ENCODE measurements at regions not wholly inside any gene's neighbourhood (a gene's known extent, or its start where the extent isn't known, plus 50 kb on each side); places are given as distances from the start of the nearest gene placed in this dataset.

DNA sequence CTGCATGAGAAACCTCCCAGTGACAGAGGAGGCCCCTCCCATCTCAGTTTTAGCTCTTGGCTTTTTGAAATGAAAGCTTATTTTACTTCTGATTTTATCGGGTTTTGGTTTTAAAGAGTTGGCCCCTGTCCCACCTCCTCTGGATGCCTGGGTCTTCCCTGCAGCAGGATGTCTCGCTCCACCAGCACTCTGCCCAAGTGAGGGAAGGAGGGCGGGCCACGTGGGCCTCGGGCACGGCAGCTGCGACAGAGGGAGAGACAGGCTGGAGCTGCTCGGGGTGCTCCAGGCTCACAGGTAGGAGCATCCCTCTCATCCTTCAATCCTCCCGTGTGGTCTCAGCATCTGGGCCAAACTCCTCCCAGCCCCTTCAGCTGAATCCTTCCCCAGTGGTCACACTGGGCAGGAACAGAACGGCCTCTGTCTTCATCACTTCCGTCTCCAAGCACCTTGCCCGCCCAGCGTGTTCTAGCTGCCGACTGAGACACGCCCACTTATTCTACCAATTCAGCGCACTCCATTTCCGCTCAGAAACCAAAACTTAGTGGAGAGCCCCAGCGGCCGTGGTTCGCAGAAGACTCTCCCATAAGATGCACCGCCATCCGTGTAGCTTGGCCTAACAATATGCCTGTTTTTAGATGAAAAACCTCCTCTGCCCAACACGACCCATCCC lies 222.9 kb downstream of the GLRX3 start:
- TF ChIP-seq EZH2phosphoT487 (IDR thresholded peaks at IDR 0.05; ENCODE audit: insufficient read depth, low read depth) (no peak), EZH2 (IDR thresholded peaks at IDR 0.05; ENCODE audit: insufficient read depth, poor library complexity, severe bottlenecking) (no peak)

Measured in GM23248 (cell line).